GM21825 (cell line): ENCODE measurements at regions not wholly inside any gene's neighbourhood (a gene's known extent, or its start where the extent isn't known, plus 50 kb on each side); places are given as distances from the start of the nearest gene placed in this dataset.

ENCODE experiments used
- ATAC-seq: cut with Tn5 transposase; IDR thresholded peaks from one replicate; pipeline ENCODE4 v1.9.1; 2021; ENCODE audit warnings: mild to moderate bottlenecking, moderate library complexity; ENCODE audit not compliant: unreplicated experiment

- no peak for ATAC-seq
These were observed 313.3 kb upstream of the ATP2B1 start for GRCh38 chr12:90021795-90022440.

GRCh38 chr12:90020881-90021280 is 312.2 kb upstream of the ATP2B1 start:
- no peak for ATAC-seq

- no peak for ATAC-seq
These were observed 311.8 kb upstream of the ATP2B1 start for GRCh38 chr12:90020436-90020835.

- ATAC-seq: no peak
These were observed 311.4 kb upstream of the ATP2B1 start for GRCh38 chr12:90020014-90020413.

- ATAC-seq: no peak
These were observed 308.7 kb upstream of the ATP2B1 start for GRCh38 chr12:90017316-90017715.

GRCh38 chr12:90015228-90015627 is 306.6 kb upstream of the ATP2B1 start:
- no peak for ATAC-seq

GRCh38 chr12:90013409-90013808 is 304.8 kb upstream of the ATP2B1 start:
- ATAC-seq: no peak

- no peak for ATAC-seq
These were observed 301.5 kb upstream of the ATP2B1 start for GRCh38 chr12:90010089-90010488.

- ATAC-seq: no peak
These were observed 299.6 kb upstream of the ATP2B1 start for GRCh38 chr12:90008277-90008676.

- no peak for ATAC-seq
These were observed 295.9 kb upstream of the ATP2B1 start for GRCh38 chr12:90004319-90005074.

GRCh38 chr12:90003688-90004087 is 295.1 kb upstream of the ATP2B1 start:
- ATAC-seq: no peak

- no peak for ATAC-seq
These were observed 292.1 kb upstream of the ATP2B1 start for GRCh38 chr12:90000721-90001120.

- no peak for ATAC-seq
These were observed 291.3 kb upstream of the ATP2B1 start for GRCh38 chr12:89999699-90000505.

- no peak for ATAC-seq
These were observed 287.2 kb upstream of the ATP2B1 start for GRCh38 chr12:89995870-89996269.

GRCh38 chr12:89994911-89995310 is 286.3 kb upstream of the ATP2B1 start:
- no peak for ATAC-seq

- no peak for ATAC-seq
These were observed 285.0 kb upstream of the ATP2B1 start for GRCh38 chr12:89993632-89994031.

GRCh38 chr12:89992668-89993451 is 284.2 kb upstream of the ATP2B1 start:
- ATAC-seq: no peak

GRCh38 chr12:89991807-89992590 is 283.4 kb upstream of the ATP2B1 start:
- ATAC-seq: no peak

GRCh38 chr12:89988188-89988915 is 279.7 kb upstream of the ATP2B1 start:
- ATAC-seq: no peak

GRCh38 chr12:89985935-89986334 is 277.3 kb upstream of the ATP2B1 start:
- no peak for ATAC-seq
